Liver (tissue), 8 donors: ENCODE measurements at regions not wholly inside any gene's neighbourhood (a gene's known extent, or its start where the extent isn't known, plus 50 kb on each side); places are given as distances from the start of the nearest gene placed in this dataset.

ENCODE experiments used
- DNase-seq: peaks from one replicate; pipeline ENCODE4 v3.0.0-alpha.2; 2017; ENCODE audit warnings: low spot score
- H3K27ac ChIP-seq, 2 donors: one replicate each; pipeline ENCODE4 v1.7.0; 2013; ENCODE audit warnings: inconsistent platforms in 2 of 2, low read length in 2 of 2, control low read depth in 1 of 2, low read depth in 1 of 2, mild to moderate bottlenecking in 1 of 2
- H3K27me3 ChIP-seq, 4 donors: one replicate each; pipeline versions ENCODE4 v1.6.1 to v1.7.0; 2013; ENCODE audit warnings: low read length in 3 of 4, inconsistent platforms in 1 of 4, mild to moderate bottlenecking in 1 of 4, moderate library complexity in 1 of 4; ENCODE audit not compliant: control insufficient read depth in 4 of 4, insufficient read depth in 4 of 4
- H3K36me3 ChIP-seq, 4 donors: one replicate each; pipeline versions ENCODE4 v1.6.1 to v1.7.0; 2013; ENCODE audit warnings: low read length in 3 of 4, mild to moderate bottlenecking in 3 of 4, low read depth in 1 of 4, moderate library complexity in 1 of 4; ENCODE audit not compliant: control insufficient read depth in 4 of 4, insufficient read depth in 3 of 4
- H3K4me1 ChIP-seq, 4 donors: one replicate each; pipeline versions ENCODE4 v1.6.1 to v1.7.0; 2013; ENCODE audit warnings: low read length in 3 of 4, mild to moderate bottlenecking in 3 of 4, moderate library complexity in 1 of 4; ENCODE audit not compliant: control insufficient read depth in 4 of 4, insufficient read depth in 4 of 4
- H3K4me3 ChIP-seq, 3 donors: one replicate each; pipeline versions ENCODE4 v1.6.1 to v1.7.0; 2013; ENCODE audit warnings: low read length in 3 of 3, control low read depth in 1 of 3, low read depth in 1 of 3, mild to moderate bottlenecking in 1 of 3
- H3K9ac ChIP-seq, 2 donors: one replicate each; pipeline ENCODE4 v1.7.0; 2013; ENCODE audit warnings: low read length in 2 of 2, mild to moderate bottlenecking in 2 of 2, moderate library complexity in 2 of 2, control low read depth in 1 of 2, low read depth in 1 of 2
- H3K9me3 ChIP-seq, 4 donors: one replicate each; pipeline versions ENCODE4 v1.6.1 to v1.7.0; 2013; ENCODE audit warnings: low read length in 3 of 4; ENCODE audit not compliant: control insufficient read depth in 4 of 4
- EGR1 ChIP-seq, 2 donors: IDR thresholded peaks; 2 replicates each; pipeline ENCODE4 v1.6.1; 2016 to 2018; ENCODE audit warnings: antibody characterized with exemption in 2 of 2, low read depth in 2 of 2
- FOXA1 ChIP-seq: IDR thresholded peaks from 2 replicates; pipeline ENCODE4 v1.6.1; 2016; ENCODE audit warnings: antibody characterized with exemption
- FOXA2 ChIP-seq: IDR thresholded peaks from 2 replicates; pipeline ENCODE4 v1.6.1; 2016; ENCODE audit warnings: antibody characterized with exemption
- GABPA ChIP-seq, 2 donors: IDR thresholded peaks in 1 of 2; conservative IDR thresholded peaks in 1 of 2; 2 replicates each; pipeline ENCODE4 v1.6.1; 2016; ENCODE audit warnings: antibody characterized with exemption in 2 of 2, mild to moderate bottlenecking in 1 of 2, moderate library complexity in 1 of 2
- HNF4A ChIP-seq, 2 donors: conservative IDR thresholded peaks; 2 replicates each; pipeline ENCODE4 v1.6.1; 2016; ENCODE audit warnings: antibody characterized with exemption in 2 of 2, mild to moderate bottlenecking in 2 of 2
- HNF4G ChIP-seq: IDR thresholded peaks from 2 replicates; pipeline ENCODE4 v1.6.1; 2016; ENCODE audit warnings: antibody characterized with exemption
- JUND ChIP-seq, 2 donors: IDR thresholded peaks; 2 replicates each; pipeline ENCODE4 v1.6.1; 2016; ENCODE audit warnings: antibody characterized with exemption in 2 of 2
- MAX ChIP-seq: IDR thresholded peaks from 2 replicates; pipeline ENCODE4 v1.6.1; 2016; ENCODE audit warnings: antibody characterized with exemption
- NR2F2 ChIP-seq: IDR thresholded peaks from 2 replicates; pipeline ENCODE4 v1.6.1; 2016; ENCODE audit warnings: antibody characterized with exemption
- RAD21 ChIP-seq, 2 donors: IDR thresholded peaks; 2 replicates each; pipeline ENCODE4 v1.6.1; 2016; ENCODE audit warnings: antibody characterized with exemption in 2 of 2, mild to moderate bottlenecking in 2 of 2
- RXRA ChIP-seq, 2 donors: IDR thresholded peaks; 2 replicates each; pipeline ENCODE4 v1.6.1; 2017 to 2018; ENCODE audit warnings: antibody characterized with exemption in 2 of 2, mild to moderate bottlenecking in 1 of 2
- SP1 ChIP-seq: IDR thresholded peaks from 2 replicates; pipeline ENCODE4 v1.6.1; 2018; ENCODE audit warnings: antibody characterized with exemption, mild to moderate bottlenecking
- TAF1 ChIP-seq: conservative IDR thresholded peaks from 2 replicates; pipeline ENCODE4 v1.6.1; 2016; ENCODE audit warnings: antibody characterized with exemption, mild to moderate bottlenecking
- YY1 ChIP-seq: IDR thresholded peaks from 2 replicates; pipeline ENCODE4 v1.6.1; 2016; ENCODE audit warnings: antibody characterized with exemption, mild to moderate bottlenecking
- ZBTB33 ChIP-seq: IDR thresholded peaks from 2 replicates; pipeline ENCODE4 v1.6.1; 2016; ENCODE audit warnings: antibody characterized with exemption
- WGBS: extraction: QIAGEN DNeasy Blood & Tissue Kit; methylation state at CpG from one replicate; pipeline ENCODE4 v1.1.7; 2013; 5-methylcytosine and 5-hydroxymethylcytosine counted together
- TF ChIP-seq, protein P1 (sequence below): IDR thresholded peaks from 2 replicates; pipeline ENCODE4 v1.6.1; 2016; ENCODE audit warnings: antibody characterized with exemption, mild to moderate bottlenecking
- TF ChIP-seq, protein P2 (sequence below): IDR thresholded peaks from 2 replicates; pipeline ENCODE4 v1.6.1; 2016; ENCODE audit warnings: antibody characterized with exemption
- TF ChIP-seq, protein P3 (sequence below): fragments of 150-350 bp; IDR thresholded peaks from 2 replicates; pipeline ENCODE4 v1.5.1; 2017; ENCODE audit warnings: improper control_type of control experiment, low read depth, low read length; ENCODE audit not compliant: missing input control
- donor health status: healthy.
- donor health status: healthy.
- donor health status: healthy.
- donor health status: healthy.
- donor health status: healthy.

DNA sequence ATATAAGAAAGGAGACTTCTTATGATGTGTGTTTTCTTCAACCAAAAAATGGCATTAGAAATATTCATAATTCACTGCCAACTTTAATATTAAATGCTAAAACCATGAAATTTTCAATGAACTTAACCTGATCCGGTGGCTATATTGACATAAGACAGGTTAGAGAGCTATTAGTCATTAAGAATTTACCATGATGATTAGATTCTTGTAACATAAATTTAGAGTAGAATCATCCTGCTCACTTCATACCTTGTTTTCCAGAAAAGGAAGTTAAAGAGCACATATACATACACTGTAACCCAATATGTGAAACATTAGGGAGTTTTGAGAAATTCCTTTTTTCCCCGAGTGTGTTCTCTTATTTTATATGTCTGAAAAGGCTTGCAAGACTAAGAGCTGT, 430.3 kb upstream of the SEMA3A start:
- no peaks in the 10 kb centered on the region for H3K27me3 ChIP-seq
- TF ChIP-seq, protein P1, sequence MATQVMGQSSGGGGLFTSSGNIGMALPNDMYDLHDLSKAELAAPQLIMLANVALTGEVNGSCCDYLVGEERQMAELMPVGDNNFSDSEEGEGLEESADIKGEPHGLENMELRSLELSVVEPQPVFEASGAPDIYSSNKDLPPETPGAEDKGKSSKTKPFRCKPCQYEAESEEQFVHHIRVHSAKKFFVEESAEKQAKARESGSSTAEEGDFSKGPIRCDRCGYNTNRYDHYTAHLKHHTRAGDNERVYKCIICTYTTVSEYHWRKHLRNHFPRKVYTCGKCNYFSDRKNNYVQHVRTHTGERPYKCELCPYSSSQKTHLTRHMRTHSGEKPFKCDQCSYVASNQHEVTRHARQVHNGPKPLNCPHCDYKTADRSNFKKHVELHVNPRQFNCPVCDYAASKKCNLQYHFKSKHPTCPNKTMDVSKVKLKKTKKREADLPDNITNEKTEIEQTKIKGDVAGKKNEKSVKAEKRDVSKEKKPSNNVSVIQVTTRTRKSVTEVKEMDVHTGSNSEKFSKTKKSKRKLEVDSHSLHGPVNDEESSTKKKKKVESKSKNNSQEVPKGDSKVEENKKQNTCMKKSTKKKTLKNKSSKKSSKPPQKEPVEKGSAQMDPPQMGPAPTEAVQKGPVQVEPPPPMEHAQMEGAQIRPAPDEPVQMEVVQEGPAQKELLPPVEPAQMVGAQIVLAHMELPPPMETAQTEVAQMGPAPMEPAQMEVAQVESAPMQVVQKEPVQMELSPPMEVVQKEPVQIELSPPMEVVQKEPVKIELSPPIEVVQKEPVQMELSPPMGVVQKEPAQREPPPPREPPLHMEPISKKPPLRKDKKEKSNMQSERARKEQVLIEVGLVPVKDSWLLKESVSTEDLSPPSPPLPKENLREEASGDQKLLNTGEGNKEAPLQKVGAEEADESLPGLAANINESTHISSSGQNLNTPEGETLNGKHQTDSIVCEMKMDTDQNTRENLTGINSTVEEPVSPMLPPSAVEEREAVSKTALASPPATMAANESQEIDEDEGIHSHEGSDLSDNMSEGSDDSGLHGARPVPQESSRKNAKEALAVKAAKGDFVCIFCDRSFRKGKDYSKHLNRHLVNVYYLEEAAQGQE: no peak
- TF ChIP-seq RXRA (IDR thresholded peaks at IDR 0.05) (no peak), YY1 (no peak), SP1 (no peak), RAD21 (IDR thresholded peaks at IDR 0.05) (no peak), GABPA (IDR thresholded peaks at IDR 0.05 in 1 of 2, conservative IDR thresholded peaks at IDR 0.05 in 1 of 2) (no peak), FOXA1 (no peak), MAX (no peak), HNF4A (conservative IDR thresholded peaks at IDR 0.05) (no peak)
- TF ChIP-seq, protein P2, sequence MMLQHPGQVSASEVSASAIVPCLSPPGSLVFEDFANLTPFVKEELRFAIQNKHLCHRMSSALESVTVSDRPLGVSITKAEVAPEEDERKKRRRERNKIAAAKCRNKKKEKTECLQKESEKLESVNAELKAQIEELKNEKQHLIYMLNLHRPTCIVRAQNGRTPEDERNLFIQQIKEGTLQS: no peak
- TF ChIP-seq, protein P3, sequence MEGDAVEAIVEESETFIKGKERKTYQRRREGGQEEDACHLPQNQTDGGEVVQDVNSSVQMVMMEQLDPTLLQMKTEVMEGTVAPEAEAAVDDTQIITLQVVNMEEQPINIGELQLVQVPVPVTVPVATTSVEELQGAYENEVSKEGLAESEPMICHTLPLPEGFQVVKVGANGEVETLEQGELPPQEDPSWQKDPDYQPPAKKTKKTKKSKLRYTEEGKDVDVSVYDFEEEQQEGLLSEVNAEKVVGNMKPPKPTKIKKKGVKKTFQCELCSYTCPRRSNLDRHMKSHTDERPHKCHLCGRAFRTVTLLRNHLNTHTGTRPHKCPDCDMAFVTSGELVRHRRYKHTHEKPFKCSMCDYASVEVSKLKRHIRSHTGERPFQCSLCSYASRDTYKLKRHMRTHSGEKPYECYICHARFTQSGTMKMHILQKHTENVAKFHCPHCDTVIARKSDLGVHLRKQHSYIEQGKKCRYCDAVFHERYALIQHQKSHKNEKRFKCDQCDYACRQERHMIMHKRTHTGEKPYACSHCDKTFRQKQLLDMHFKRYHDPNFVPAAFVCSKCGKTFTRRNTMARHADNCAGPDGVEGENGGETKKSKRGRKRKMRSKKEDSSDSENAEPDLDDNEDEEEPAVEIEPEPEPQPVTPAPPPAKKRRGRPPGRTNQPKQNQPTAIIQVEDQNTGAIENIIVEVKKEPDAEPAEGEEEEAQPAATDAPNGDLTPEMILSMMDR: no peak
- no peaks in the 10 kb centered on the region for H3K9me3 ChIP-seq
- no peak overlapping the region for H3K4me3 ChIP-seq
- H3K4me1 ChIP-seq: no peaks in the 10 kb centered on the region
- WGBS: 61% methylated on average over 2 of the region's 2 CpGs
- no peaks in the 10 kb centered on the region for H3K36me3 ChIP-seq
- H3K9ac ChIP-seq: no peak overlapping the region
- no peak overlapping the region for H3K27ac ChIP-seq
- no peak for DNase-seq

DNA sequence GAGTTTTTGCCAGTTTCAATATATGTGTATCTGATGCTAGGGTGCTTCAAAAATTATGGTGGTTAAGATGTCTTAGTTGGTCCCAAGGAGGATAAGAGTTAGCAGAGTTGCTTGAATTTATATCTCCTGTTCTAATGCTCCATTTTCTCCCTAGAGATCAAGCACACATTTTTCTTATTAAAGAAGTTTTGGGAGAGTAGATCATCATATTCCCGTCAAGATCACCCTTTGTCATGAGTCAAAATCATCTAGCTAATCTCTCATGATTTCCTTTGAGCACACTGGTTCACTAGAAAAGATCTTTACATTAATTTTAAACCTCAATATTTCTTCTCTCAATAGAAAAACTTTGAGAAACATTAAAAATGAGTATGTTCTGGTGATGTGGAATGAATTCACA, 429.9 kb upstream of the SEMA3A start:
- H3K4me3 ChIP-seq: no peak overlapping the region
- H3K27ac ChIP-seq: no peak overlapping the region
- no peaks in the 10 kb centered on the region for H3K4me1 ChIP-seq
- WGBS: 55% methylated on average over 1 of the region's 1 CpG
- H3K36me3 ChIP-seq: no peaks in the 10 kb centered on the region
- no peaks in the 10 kb centered on the region for H3K9me3 ChIP-seq
- no peak for DNase-seq
- H3K27me3 ChIP-seq: no peaks in the 10 kb centered on the region
- no peak overlapping the region for H3K9ac ChIP-seq
- TF ChIP-seq HNF4A (conservative IDR thresholded peaks at IDR 0.05) (no peak), TAF1 (no peak), ZBTB33 (no peak), SP1 (no peak), FOXA2 (no peak), JUND (IDR thresholded peaks at IDR 0.05) (no peak), HNF4G (no peak), FOXA1 (no peak), EGR1 (IDR thresholded peaks at IDR 0.05; ENCODE audit: low read depth in 2 of 2) (no peak), RXRA (IDR thresholded peaks at IDR 0.05) (no peak), GABPA (IDR thresholded peaks at IDR 0.05 in 1 of 2, conservative IDR thresholded peaks at IDR 0.05 in 1 of 2) (no peak), MAX (no peak), YY1 (no peak), RAD21 (IDR thresholded peaks at IDR 0.05) (no peak), NR2F2 (no peak)
- TF ChIP-seq, protein P2: no peak
- TF ChIP-seq, protein P1: no peak
